Body of pancreas (tissue), 4 donors: ENCODE measurements at regions not wholly inside any gene's neighbourhood (a gene's known extent, or its start where the extent isn't known, plus 50 kb on each side); places are given as distances from the start of the nearest gene placed in this dataset.

Source experiments
- ATAC-seq: fragments of 150-250 bp; one replicate; pipeline ENCODE4 v1.9.1; 2016
- DNase-seq, 4 donors: peaks; one replicate each; pipeline ENCODE4 v3.0.0-alpha.2; 2019
- H3K27ac ChIP-seq, 4 donors: fragments of 200-600 bp; sonication (generic); 1 replicate in 3 of 4; 2 replicates in 1 of 4; pipeline versions ENCODE4 v1.5.1 to v1.6.1; 2016 to 2019; ENCODE audit warnings: mild to moderate bottlenecking in 1 of 4, mixed read lengths in 1 of 4, moderate library complexity in 1 of 4
- H3K27me3 ChIP-seq, 2 donors: fragments of 200-600 bp; sonication (generic); one replicate each; pipeline ENCODE4 v1.6.0; 2016; ENCODE audit warnings: mild to moderate bottlenecking in 1 of 2
- H3K36me3 ChIP-seq, 2 donors: fragments of 200-600 bp; sonication (generic); replicated peaks in 1 of 2; 2 replicates each; pipeline ENCODE4 v1.5.1; 2016; ENCODE audit warnings: low read depth in 2 of 2; ENCODE audit not compliant: insufficient read depth in 1 of 2
- H3K4me1 ChIP-seq: fragments of 200-600 bp; sonication (generic); one replicate; pipeline ENCODE4 v1.6.0; 2016
- H3K4me3 ChIP-seq, 2 donors: fragments of 200-600 bp; sonication (generic); 1 replicate in 1 of 2; 2 replicates in 1 of 2; pipeline ENCODE4 v1.5.1; 2016 to 2019
- H3K9me3 ChIP-seq, 3 donors: fragments of 200-600 bp; sonication (generic); 1 replicate in 2 of 3; 2 replicates in 1 of 3; pipeline ENCODE4 v1.5.1; 2016
- POLR2A ChIP-seq, 3 donors: fragments of 450-650 bp; IDR thresholded peaks; one replicate each; pipeline ENCODE4 v1.6.1; 2016; ENCODE audit warnings: antibody characterized with exemption in 3 of 3, mild to moderate bottlenecking in 2 of 3
- WGBS, 2 donors: methylation state at CpG; one replicate each; pipeline ENCODE4 v1.1.5; 2017; 5-methylcytosine and 5-hydroxymethylcytosine counted together
- intact Hi-C: fragments of 100-400 bp; cut with DNase I; formaldehyde crosslinking; loops from one replicate; pipeline ENCODE4 v1.15.1; 2023
- TF ChIP-seq, protein P1 (sequence below), 7 experiments: fragments of 450-650 bp in 4 of 7; fragments of 200-600 bp in 3 of 7; sonication (generic) in 3 of 7; IDR thresholded peaks; one replicate each; pipeline ENCODE4 v1.5.1; 2016 to 2019; ENCODE audit warnings: antibody characterized with exemption in 7 of 7

DNA sequence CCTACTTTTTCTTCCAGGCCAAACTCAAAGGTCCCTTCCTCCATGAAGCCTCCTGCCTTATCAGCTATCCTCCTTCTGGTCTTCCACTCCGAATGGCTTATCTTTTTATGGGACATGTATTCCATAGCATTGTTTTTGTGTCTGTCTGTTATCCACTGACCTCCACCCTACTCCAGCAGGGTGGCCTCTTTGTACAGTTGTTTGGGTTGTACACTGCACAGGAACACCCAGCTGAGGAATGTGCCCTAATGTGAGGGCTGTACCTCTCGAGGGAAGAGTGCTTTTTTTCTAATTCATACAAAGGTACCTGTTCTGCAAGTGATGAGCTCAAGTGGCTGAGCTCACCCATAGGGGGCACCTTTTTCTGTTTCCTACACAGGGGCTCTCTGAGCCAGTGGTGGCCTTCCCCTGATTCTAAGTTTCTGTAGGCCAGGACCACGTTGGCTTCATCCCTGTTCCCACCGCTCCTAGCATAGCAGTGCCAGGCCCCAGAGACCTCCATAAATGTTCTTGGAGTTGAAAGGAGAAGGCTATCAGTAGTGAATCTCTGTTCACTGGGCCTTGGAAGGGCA lies 108.2 kb downstream of the FOXD2 start:
- ATAC-seq, result no peak

DNA sequence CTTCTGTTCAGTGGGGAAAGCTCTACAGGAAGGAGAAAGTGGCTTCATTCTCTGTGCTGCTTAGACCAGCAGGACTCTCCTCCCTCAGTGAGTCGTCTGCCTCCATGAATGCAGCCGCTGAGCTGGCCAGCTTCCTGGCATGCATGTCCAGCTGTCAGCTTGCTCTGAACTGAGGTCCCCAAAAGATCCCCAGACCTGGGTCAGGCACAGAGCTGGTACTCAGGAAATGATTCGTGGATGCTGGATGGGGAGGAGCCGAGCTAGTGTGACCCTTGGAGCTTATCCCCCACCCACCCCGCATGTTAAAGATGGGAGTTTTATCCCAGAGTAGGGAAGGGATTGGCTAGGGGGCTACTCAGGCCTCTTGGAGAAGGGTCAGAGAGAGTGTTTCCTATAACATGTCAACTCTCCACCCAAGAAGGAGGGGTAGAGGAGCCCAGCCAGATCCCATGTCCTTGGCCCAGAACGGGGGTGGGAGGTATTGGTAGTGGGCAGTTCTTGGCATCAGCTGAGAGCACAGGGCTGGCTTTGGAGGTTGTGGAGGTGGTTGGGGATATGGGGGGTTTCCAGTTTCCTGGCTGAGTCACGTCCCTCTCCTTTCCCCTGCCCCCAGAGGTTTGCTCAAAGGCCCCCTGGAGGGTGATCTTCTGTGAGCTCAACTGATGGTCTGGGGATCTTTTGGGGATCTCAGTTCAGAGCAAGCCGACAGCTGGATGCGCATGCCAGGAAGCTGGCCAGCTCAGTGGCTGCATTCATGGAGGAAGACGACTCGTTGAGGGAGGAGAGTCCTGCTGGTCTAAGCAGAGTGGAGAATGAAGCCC lies 110.1 kb downstream of the FOXD2 start:
- intact Hi-C loops, result no loop called here
- no peak for ATAC-seq
- DNase-seq, result no peak
- WGBS, 2 donors, result 62 to 65% methylated on average over 9 to 11 of the region's 11 CpGs
- Histone ChIP-seq H3K27me3 (no peaks in the 10 kb centered on the region), H3K4me3 (no peak overlapping the region), H3K9me3 (no peaks in the 10 kb centered on the region), H3K4me1 (no peaks in the 10 kb centered on the region), H3K27ac (no peak overlapping the region), H3K36me3 (no peaks in the 10 kb centered on the region)
- TF ChIP-seq, protein P1, sequence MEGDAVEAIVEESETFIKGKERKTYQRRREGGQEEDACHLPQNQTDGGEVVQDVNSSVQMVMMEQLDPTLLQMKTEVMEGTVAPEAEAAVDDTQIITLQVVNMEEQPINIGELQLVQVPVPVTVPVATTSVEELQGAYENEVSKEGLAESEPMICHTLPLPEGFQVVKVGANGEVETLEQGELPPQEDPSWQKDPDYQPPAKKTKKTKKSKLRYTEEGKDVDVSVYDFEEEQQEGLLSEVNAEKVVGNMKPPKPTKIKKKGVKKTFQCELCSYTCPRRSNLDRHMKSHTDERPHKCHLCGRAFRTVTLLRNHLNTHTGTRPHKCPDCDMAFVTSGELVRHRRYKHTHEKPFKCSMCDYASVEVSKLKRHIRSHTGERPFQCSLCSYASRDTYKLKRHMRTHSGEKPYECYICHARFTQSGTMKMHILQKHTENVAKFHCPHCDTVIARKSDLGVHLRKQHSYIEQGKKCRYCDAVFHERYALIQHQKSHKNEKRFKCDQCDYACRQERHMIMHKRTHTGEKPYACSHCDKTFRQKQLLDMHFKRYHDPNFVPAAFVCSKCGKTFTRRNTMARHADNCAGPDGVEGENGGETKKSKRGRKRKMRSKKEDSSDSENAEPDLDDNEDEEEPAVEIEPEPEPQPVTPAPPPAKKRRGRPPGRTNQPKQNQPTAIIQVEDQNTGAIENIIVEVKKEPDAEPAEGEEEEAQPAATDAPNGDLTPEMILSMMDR (IDR thresholded peaks at IDR 0.05), result no peak
- TF ChIP-seq POLR2A (IDR thresholded peaks at IDR 0.05), result no peak

More for the DNA sequence above, 108.2 kb downstream of the FOXD2 start:
- no peaks in the 10 kb centered on the region for H3K9me3 ChIP-seq
- no peaks in the 10 kb centered on the region for H3K27me3 ChIP-seq
- no peak overlapping the region for H3K27ac ChIP-seq
- WGBS, 2 donors, result 76 to 88% methylated on average over 4 of the region's 4 CpGs
- intact Hi-C loops, result no loop called here
- no peaks in the 10 kb centered on the region for H3K36me3 ChIP-seq
- no peak for DNase-seq
- no peak for TF ChIP-seq POLR2A (IDR thresholded peaks at IDR 0.05)
- TF ChIP-seq, protein P1 (IDR thresholded peaks at IDR 0.05), result no peak
- H3K4me1 ChIP-seq, result no peaks in the 10 kb centered on the region
- no peak overlapping the region for H3K4me3 ChIP-seq

DNA sequence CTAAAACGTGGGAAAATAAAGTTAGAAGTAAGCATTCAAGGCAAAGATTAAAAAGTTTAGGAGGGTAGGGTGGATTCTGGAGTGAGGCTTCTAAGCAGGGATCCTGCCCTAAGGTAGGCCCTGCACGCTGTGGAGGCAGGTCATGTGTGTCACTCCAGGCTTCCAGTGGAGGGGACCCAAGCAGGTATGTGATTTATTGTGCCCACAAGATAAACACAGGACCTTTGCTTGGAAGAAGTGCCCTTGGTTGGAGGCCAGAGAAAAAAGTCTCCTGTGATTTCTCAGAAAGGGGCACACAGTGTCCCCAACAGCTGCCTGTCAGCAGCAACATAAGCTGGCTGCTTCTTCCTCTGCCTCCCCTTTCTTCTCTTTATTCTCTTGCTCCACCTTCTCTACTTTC lies 110.8 kb downstream of the FOXD2 start:
- no peak for ATAC-seq
- 69 to 70% methylated on average over 2 of the region's 2 CpGs for WGBS, 2 donors
- H3K27ac ChIP-seq, result no peak overlapping the region
- no peaks in the 10 kb centered on the region for H3K4me1 ChIP-seq
- no peaks in the 10 kb centered on the region for H3K27me3 ChIP-seq
- DNase-seq, result no peak
- H3K9me3 ChIP-seq, result no peaks in the 10 kb centered on the region
- intact Hi-C loops, result no loop called here
- H3K4me3 ChIP-seq, result no peak overlapping the region
- TF ChIP-seq POLR2A (IDR thresholded peaks at IDR 0.05), result no peak
- TF ChIP-seq, protein P1 (IDR thresholded peaks at IDR 0.05), result no peak
- H3K36me3 ChIP-seq, result no peaks in the 10 kb centered on the region

DNA sequence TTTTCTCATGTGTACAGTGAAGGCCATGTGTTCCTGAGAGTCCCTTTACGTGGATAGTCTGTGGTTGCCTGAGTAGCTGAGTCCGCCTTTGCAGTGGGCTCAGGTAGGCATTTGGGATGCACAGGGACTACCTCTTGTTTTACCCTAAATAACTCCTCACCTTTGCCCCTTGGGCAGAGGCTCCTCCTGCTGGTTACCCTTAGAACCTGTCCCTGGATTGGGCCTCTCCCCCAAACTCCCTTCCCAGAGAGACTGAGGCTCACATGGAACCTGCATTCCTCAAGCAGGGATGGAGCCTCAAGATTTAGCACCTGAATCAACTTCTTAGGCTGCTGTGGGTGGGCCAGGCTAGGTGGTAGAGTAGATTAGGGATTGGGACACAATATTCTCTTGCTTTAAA lies 111.7 kb downstream of the FOXD2 start:
- H3K4me3 ChIP-seq, result no peak overlapping the region
- WGBS, 2 donors, result 50 to 76% methylated on average over 1 to 2 of the region's 2 CpGs
- no peaks in the 10 kb centered on the region for H3K36me3 ChIP-seq
- DNase-seq, result no peak
- intact Hi-C loops, result no loop called here
- no peak overlapping the region for H3K27ac ChIP-seq
- TF ChIP-seq, protein P1 (IDR thresholded peaks at IDR 0.05), result no peak
- TF ChIP-seq POLR2A (IDR thresholded peaks at IDR 0.05), result no peak
- ATAC-seq, result no peak
- no peaks in the 10 kb centered on the region for H3K9me3 ChIP-seq
- H3K4me1 ChIP-seq, result no peaks in the 10 kb centered on the region
- no peaks in the 10 kb centered on the region for H3K27me3 ChIP-seq
